ENCODE measurements at regions not wholly inside any gene's neighbourhood (a gene's known extent, or its start where the extent isn't known, plus 50 kb on each side); places are given as distances from the start of the nearest gene placed in this dataset.

- in situ Hi-C loops (cut with HindIII; ENCODE audit: low pct_ligation_motif_present, low pct_unique_long_range_greater_than_20kb, low sequenced_read_pairs): no loop called here
- DNase-seq: no peak
These were observed 58.4 kb upstream of the ATP2C1 start for GRCh38 chr3:130835483-130835882.

- in situ Hi-C loops (cut with HindIII; ENCODE audit: low pct_ligation_motif_present, low pct_unique_long_range_greater_than_20kb, low sequenced_read_pairs): no loop called here
- DNase-seq: no peak
These were observed 54.8 kb upstream of the ATP2C1 start for GRCh38 chr3:130838898-130839600.

DNA sequence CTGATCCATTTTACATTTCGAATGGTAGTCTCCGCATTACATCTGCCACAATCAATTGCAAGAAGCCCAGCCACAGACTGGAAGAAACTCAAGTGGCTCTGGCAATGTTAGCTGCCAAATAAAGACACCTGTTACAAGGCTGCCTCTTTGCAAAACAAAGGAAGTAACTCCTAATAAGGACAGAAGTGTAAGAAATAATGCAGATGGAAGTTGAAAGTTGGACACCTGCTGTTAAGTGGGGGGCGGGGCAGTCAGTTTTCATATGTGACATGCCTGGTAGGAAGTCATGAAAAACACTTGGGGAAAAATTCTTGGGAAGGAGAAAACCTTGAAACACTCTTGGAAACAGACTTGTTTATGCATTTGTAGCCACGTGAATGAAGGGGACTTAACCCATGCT lies 54.1 kb upstream of the ATP2C1 start:
- DNase-seq: no peak
- in situ Hi-C loops (cut with HindIII; ENCODE audit: low pct_ligation_motif_present, low pct_unique_long_range_greater_than_20kb, low sequenced_read_pairs): no loop called here

- no peak for DNase-seq
- in situ Hi-C loops (cut with HindIII; ENCODE audit: low pct_ligation_motif_present, low pct_unique_long_range_greater_than_20kb, low sequenced_read_pairs): no loop called here
These were observed 52.5 kb upstream of the ATP2C1 start for GRCh38 chr3:130841357-130841756.

GRCh38 chr3:130843441-130843840 lies 50.4 kb upstream of the ATP2C1 start:
- in situ Hi-C loops (cut with HindIII; ENCODE audit: low pct_ligation_motif_present, low pct_unique_long_range_greater_than_20kb, low sequenced_read_pairs): no loop called here
- no peak for DNase-seq
